HG03066 (cell line): ENCODE measurements at regions not wholly inside any gene's neighbourhood (a gene's known extent, or its start where the extent isn't known, plus 50 kb on each side); places are given as distances from the start of the nearest gene placed in this dataset.
"Not testable (repeated sequence)": the region's sequence is repeated elsewhere in the genome, so short reads cannot be mapped to it uniquely, and the experiment has no call there.

Source experiments
- ATAC-seq: cut with Tn5 transposase; IDR thresholded peaks from one replicate; pipeline ENCODE4 v1.9.1; 2021; ENCODE audit warnings: low read depth; ENCODE audit not compliant: unreplicated experiment

DNA sequence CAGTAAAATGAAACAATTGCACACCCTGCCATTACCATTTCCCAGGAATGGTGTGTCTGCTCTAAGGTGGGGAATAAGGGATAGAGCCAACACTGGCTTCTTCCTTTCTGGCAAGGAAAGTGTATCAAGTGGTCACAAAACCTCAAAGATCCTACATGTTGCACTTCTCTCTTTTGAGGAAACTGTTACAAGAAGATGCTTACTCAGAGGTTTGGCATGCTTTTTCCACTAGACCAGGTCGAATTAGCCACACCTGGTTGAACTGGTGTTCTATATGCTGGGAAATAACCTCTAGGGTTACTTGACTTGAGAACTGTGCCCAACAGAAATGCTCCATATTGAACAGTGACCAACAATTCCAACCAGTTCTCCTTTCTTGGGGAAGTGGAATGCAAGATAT, 102.9 kb downstream of the LRRN1 start:
- ATAC-seq = no peak

DNA sequence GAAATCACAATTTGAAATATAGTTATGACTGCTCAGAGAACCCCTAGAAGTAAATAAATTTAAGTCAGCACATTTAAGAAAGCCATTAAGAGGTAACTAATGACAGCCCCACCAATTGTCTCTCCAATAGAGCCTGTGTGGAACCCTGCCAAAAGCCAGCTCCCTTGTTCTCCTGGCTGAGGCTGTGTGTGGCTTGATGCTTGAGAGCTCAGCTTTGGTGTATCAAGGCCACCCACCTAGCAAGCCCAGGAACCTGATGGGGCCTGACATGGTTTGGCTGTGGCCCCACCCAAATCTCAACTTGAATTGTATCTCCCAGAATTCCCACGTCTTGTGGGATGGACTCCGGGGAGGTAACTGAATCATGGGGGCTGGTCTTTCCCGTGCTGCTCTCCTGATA, 106.9 kb downstream of the LRRN1 start:
- ATAC-seq = no peak

DNA sequence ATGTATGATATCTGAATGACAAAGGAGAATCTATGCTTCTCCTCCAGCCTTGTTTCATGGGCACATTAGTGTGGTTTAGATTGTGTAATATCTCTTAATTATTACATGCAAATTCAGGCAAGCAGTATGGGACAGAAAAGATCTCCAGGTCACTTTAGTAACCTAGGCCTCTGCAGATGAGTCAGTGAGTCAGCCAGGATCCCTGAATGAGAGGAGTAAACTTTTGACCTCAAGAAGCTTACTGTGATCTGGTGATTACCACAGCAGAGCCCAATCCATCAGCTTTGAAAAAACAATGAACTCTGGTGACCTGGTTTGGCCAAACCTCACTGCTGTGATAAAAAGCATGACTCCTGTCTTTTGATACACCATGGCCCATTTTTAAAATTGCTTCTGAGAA, 107.8 kb downstream of the LRRN1 start:
- ATAC-seq = no peak

DNA sequence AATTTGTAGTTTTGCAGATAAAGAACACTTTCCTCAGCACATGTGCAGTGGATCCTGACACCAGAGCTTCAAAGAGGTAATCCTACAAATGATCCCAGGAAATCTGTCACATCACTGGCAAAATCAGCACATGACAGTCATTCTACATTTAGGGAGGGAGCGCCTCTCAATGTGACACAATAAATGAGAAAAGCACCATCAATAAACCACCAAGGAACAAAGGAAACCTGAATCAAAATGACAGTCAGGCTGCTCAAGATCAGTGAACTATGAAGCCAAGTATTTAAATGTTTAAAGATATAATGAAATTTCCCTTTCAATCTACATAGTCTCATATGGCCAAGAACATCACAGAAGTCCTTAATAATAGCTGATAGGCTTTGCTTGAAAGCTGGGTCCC, 119.5 kb downstream of the LRRN1 start:
- no peak for ATAC-seq

DNA sequence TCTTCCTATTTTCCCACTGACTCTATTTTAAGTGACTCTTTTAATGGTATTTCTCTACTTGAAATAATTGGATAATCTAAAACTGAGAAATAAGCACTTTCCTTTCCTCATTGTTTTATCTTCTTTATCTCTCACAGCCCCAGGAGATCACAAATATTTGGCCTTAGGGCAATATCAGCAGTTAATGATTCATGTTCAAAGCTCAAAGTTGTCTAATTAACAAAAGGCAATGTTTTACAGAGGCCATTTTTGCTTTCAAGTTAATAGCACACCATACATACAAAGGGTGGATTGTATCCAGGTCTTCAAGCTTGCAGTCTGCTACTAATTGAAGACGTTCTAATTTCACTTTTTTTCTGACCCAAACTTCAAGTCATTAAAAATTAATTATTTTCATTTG, 120.1 kb downstream of the LRRN1 start:
- no peak for ATAC-seq

DNA sequence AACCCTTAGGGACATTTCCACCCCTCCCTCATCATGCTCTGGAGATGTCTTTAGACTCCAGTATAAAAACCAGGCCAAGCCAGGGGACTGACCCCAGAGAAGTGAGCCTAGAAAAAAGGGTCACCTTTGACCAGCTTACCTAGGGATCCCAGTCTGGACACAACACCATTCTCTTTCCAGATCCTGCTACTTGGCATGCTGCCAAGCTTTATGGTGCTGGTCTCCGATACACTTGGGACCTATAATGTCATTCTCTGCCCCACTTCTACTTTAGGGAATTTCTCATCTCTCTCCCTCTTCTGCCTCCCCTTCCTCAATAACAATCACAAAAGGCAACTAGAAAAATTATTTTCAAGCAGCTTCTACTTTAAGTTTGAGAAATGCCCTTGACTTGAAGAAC, 124.4 kb downstream of the LRRN1 start:
- ATAC-seq = no peak

DNA sequence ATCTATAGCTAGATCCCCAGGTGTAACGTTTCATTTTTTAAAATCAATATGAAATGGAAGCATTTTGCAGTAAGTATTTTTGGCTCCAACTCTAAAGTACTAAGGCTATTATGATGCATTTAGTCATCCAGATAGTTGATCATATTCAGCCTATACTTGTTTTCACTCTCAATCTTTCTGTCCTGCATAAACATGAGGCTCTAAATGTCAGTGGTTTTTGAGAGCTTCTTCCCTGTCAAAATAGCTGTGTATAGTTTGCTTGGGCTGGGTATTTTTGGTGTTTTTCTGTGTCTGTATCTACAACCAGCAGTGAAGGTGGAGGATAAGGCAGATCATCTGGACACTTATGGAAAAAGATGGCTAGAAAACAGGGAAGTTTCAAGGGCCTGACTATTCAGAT, 128.0 kb downstream of the LRRN1 start:
- ATAC-seq = no peak

DNA sequence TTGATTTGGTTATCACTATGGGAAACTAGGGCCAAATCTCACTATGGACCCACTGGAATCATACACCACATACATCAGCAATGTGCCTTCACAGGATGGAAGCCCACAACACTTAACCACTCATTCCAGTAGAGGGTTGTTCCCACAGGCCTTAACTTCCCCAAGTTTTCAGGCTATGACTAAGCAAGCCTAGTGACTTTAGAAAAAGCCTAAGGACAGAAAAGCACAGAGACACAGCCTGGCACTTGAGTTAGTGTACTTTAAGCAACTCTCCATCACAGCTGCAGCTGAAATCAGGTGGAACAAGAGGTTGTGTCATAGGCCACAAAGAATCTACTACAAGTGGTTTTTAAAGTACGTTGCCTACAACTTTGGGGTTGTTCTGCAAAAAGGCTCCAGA, 128.7 kb downstream of the LRRN1 start:
- no peak for ATAC-seq

DNA sequence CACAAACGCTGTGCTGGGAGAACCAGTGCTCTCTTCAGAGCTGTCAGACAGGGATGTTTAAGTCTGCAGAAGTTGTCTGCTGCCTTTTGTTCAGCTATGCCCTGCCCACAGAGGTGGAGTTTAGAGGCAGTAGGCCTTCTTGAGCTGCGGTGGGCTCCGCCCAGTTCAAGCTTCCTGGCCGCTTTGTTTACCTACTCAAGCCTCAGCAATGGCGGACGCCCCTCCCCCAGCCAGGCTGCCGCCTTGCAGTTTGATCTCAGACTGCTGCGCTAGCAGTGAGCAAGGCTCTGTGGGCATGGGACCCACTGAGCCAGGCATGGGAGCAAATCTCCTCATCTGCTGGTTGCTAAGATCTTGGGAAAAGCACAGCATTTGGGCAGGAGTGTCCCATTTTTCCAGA, 142.1 kb downstream of the LRRN1 start:
- ATAC-seq = not testable (repeated sequence)

DNA sequence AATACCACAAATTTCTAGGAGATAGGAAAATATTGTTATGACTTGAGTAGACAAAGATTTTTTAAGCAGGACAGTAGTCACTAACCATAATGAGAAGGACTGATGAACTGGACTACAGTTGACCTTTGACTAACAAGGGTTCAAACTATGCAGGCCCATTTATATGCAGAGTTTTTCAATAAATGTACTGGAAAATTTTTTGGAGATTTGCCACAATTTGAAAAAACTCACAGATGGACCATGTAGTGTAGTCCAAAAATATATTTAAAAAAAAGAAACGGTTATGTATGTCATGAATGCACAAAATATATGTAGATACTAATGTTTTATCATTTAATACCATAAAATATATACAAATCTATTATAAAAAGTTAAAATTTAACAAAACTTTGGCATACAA, 151.8 kb downstream of the LRRN1 start:
- no peak for ATAC-seq

DNA sequence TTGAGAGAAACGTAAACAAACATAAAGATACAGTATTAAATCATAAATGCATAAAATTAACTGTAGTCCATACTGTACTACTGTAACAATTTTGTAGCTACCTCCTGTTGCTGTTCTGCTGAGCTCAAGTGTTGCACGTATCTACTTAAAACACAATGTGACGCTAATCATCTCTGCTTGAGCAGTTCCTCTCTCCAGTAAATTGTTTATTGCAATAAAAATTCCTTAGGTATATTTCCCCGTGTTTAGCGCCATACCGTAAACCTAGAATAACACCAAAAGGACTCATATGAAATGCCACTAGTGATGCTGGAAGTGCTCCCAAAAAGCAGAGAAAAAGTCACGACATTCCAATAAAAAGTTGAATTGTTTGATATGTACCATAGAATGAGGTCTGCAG, 152.3 kb downstream of the LRRN1 start:
- no peak for ATAC-seq

DNA sequence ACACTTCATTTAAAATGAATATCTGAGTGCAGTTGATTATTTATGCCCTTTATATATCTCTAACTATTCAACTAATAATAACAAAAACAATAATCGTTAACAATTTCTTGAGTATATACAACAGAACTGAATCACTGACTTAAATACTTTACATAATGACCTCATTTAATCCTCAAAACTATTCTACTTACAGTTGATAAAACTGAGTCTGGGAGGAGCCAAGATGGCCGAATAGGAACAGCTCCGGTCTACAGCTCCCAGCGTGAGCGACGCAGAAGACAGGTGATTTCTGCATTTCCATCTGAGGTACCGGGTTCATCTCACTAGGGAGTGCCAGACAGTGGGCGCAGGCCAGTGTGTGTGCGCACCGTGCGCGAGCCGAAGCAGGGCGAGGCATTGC, 163.6 kb downstream of the LRRN1 start:
- ATAC-seq = not testable (repeated sequence)

DNA sequence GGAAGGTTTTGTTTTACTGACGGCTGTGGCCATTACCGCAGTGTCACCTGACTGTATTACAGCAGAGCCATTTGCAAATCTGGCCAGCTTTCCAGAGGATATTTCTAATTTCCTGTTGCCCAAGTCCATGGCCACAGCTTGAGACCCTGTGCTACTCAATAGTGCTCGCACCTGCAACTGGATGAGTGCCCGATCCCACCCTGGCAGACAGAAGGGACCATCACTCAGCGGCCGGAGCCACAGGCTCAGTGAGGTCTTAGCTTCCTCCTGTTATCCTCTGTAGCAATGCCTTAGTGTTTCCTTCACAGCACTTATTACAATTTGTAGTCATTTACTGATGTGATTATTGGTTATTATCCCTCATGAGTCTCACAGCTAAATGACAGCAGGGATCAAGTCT, 184.8 kb downstream of the LRRN1 start:
- no peak for ATAC-seq

DNA sequence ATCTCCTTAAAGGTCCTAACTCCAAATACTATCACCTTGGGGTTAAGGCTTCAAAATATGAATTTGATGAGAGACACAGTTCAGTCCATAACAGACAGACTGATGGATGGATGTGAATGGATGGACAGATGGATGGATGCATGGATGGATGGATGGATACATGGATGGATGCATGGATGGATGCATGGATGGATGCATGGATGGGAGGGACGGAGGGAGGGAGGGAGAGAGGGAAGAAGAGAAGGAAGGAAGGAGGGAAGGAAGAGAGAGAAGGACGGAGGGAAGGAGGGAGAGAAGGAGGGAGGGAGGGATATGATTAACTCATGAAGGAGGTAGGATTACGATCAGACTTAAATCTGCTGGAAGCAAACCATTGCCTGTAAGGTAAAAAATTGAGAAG, 192.4 kb downstream of the LRRN1 start:
- ATAC-seq = no peak

DNA sequence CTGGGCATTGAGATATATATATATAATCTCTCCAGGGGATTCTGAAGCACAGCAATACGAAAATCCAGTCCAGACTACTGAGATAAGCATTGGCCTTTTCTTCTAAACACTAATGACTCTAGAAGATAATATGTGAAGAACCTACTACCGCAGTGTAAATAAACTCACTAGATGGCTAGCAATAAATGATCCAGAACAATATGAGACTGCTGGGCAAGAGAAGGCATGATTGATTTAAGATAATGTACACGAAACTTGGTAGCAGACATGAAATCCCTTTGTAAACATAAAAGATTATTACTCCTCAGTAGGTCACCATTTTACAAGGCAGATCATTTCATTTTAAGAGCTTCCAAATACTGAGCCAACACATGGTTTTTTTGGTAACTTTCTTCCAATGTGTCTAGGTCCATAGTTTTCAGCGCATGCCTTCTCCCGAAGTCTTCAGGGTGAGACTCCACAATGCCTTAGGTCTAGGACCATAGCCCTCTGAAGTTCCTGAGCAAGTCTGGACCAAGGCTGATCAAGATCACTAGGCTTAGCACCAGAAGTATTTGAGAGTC, 193.2 kb downstream of the LRRN1 start:
- ATAC-seq = no peak

DNA sequence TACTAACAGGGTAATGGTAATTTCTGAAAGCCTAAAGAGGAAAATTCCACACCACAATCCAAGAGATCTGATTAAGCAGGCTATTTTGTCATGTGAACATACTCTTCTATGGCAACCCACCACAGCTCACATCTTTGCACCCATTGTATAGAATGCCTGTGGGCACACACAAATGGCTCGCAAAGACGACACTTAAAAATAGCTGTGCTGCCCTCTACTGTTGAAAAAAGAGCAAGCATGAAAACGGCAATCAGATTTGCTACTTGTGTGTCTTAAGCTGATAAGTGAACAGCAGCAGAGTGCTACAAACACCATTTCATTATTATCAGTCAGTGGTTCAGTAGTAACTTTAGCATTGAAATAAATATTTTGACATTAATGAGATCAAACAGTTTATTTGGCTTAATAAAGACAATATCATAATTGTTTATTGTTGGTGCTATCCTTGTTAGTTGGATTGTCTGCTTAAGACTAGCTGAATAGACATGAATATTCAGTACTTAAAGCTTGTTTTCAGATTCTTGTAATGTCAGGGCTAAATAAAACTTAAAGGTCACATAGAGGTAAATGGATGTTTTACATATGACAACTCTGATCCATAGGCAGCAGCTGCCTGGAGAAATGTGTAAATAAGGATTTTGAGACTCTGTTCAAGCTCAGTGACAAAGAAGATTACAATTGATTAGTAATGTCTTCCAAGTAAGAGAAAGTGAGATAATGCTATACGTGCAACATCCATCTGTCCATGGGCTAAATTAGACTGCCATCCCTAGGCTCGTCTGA, 199.1 kb downstream of the LRRN1 start:
- peak; percentile 87 for ATAC-seq

DNA sequence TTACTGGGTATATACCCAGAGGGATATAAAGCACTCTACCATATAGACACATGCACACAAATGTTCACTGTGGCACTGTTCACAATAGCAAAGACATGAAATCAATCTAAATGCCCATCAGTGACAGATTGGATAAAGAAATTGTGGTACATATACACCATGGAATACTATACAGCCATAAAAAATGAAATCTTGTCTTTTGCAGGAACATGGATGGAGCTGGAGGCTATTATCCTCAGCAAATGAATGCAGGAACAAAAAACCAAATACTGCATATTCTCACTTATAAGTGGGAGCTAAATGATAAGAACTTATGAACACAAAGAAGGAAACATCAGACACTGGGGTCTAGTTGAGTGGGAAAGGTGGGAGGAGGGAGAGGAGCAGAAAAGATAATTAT, 200.1 kb downstream of the LRRN1 start:
- not testable (repeated sequence) for ATAC-seq

DNA sequence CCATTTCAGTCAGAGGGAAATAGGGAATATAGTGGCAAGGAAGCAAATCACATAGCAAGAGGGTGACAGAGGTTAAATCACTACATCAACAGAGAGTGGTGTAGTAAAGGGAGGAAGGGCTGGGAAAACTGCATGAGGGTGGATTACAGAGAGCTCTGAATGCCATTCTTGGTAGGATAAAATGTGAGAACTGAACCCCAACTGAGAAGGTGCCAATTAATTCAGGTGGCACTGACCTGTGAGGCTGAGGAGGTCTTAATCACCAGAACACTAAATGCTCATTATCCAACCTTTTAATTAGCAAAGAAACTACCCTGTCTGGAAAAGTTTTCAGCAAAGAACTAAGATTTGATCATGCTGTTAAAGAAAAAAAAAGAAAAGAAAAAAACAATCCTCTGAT, 202.7 kb downstream of the LRRN1 start:
- ATAC-seq = no peak

DNA sequence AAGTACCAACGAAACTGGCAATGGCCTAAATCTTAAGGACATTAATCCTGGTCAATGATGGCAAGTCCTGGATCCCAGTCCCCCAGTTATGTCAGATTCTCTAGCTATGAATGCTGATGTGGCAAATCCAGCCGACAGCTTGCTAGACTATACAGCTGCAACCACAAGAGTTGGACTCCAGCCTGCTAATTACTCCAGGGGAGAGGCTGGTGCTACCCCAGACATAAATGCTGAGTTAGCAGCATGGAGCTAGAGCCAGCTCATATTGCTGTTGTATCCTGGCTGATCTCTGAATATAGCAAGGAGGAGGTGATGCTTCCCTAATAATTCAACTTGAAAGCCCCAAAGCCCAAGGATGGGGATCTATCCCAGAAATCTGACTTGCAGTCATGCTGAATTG, 207.1 kb downstream of the LRRN1 start:
- no peak for ATAC-seq

DNA sequence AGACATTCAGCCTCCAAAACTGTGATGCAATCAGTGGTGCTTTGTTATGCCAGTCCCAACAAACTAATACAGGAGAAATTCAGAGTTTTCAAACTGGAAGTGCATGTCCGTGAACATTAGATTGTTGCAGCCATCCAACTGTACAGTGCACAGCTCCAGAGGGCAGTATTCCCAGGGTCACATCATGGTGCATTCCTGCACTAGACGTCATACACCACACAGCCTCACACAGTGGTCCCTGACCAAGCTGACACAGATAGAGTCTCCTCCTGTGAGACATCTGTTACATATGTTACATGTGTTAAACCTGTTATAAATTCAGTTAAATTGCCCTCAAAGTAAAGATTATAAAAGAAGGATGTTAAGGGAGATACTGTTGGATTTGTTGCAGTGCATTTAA, 209.0 kb downstream of the LRRN1 start:
- ATAC-seq = no peak

DNA sequence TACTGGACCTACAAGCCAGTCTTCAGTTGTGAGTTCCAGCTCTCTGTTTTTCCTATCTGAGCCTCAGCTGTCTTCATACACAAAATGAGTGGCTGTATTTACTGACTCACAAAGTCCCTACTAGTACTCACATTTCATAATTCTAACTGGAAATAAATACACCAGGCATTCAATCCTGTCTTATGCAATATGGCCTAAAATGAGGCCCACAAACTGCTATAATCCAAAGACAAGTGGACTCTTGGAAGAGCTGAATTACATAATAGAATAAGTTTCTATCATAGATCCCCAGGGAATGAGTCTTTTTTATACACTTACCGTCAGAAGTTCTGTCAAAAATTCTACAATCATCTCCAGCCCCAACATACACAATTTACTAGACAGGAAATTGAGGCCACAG, 211.9 kb downstream of the LRRN1 start:
- no peak for ATAC-seq

DNA sequence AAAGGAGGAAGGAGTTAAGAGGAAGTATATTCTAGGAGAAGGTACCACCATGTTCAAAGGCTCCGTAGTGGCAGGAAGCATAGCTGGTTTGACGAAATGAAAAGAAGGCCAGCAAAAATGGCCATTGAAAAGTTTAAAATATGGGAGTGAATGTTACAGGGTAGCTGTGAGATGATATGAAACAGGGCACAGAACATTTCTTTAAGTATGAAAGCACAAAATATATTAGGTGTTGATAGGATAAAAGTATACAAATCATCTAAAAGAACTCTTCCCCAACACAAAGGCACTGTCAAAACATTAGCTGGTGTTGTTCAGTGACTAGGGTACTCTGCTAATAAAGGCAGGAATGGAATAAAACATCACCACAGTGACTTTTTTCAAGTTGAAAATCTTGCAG, 216.2 kb downstream of the LRRN1 start:
- ATAC-seq = no peak

DNA sequence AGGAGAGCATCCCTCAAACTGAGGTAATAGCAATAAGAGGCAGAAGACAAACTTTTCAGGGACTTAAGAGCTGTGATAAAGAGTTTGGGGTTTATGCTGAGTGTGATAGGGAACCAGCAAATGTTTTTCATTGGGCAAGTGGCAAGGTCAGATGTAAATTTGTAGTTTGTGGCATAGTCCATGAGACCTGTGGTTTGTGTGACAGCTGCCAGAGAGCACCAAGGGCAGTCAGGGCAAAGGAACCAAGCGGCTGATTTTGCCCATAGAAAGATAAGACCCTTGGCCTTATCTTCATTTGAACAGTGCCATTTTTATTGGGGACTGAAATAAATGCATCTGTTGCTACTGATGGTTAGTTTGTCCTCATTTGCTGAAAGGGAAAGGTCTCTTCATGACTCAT, 220.3 kb downstream of the LRRN1 start:
- no peak for ATAC-seq
